ENCODE measurements at regions not wholly inside any gene's neighbourhood (a gene's known extent, or its start where the extent isn't known, plus 50 kb on each side); places are given as distances from the start of the nearest gene placed in this dataset.

DNA sequence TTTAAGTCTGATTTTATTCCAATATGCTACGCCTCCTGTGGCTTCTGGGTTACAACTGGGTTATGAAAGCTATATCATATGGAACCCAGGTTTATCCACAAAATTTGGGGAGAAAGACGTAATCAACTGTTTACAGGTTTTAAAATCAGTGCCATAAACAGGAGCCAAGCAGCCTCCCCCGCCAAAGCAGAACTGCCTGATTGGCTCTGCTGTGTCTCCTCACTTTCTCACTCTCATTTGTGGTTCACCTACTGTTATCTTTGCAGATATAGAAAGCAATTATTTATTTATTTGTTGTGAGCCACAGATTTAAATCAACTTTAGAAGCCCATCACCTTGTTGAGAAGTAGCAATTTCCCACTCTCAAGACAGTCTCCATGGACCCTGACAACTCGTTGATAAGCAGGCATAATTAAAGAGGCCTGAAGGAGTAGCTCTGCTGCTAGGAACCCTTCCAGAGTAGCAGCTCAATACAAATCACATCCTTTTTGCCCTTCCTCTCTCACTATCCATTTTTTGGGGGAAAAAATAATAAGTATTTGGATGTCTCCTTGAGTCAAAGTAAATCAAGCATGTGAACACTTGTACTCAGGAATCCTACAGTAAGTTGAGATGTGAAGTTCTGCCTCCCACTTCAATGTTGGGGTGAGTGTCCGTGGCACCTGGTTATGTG, 191.0 kb upstream of the CCDC150 start:
- no peak for DNase-seq (ENCODE audit: low spot score)
- in situ Hi-C loops (cut with HindIII; ENCODE audit: low sequenced_read_pairs), result no loop called here

DNA sequence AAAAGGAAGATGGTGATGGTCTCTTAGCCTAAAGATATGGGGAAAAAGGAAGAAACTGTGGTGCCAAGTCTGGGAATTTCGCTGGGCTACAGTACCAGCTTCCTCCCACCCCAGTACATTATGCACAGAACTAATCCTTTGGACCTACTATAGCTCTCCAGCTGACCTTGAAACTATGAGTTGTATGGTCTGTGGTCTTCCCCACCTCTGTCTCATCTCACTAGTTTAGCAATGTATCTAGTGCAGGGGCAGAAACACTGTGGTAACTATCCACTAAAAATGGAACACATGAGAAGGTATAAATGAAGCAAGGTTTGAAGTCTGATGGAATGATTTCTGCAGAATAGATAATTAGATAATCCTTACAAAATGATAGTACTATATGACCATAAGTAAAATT, 190.4 kb upstream of the CCDC150 start:
- no peak for DNase-seq (ENCODE audit: low spot score)
- in situ Hi-C loops (cut with HindIII; ENCODE audit: low sequenced_read_pairs), result no loop called here

DNA sequence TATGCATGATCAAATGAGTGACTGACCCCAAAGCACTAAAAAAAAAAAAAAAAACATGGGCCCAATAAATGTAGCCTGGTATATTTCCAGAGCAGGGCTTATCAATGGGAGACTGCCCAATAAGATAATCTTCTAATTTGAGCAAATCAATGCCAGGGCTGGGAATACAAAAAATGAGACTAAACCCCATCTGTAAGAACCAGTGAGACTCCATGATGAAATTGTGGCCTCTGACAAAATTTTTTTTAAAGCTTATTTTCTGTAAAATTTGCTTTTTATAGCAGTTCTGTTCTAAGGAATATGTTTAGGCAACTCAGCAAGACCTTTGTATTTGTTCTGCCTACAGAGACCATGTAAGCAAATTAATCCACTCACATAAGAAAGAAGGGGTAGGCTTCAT, 186.8 kb upstream of the CCDC150 start:
- no peak for DNase-seq (ENCODE audit: low spot score)
- in situ Hi-C loops (cut with HindIII; ENCODE audit: low sequenced_read_pairs), result no loop called here

DNA sequence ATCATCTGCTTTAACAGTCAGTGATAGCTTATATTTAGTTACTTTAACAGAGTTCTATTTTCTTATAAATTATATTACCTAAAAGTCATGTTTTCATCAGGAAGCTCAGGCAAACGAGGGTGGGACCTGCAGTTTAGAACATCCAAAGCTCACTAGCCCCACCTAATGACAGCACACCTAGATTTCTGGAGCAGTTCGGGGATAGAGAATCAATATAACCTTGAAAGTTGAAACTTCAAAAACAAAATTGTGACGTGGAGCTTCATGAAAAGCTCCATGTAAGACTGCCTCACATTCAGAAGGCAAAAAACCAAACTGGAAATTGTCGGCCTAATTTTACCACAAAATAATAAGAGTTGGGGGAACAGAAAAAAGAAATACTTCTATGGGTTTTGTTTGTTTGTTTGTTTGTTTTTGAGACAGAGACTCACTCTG, 185.9 kb upstream of the CCDC150 start:
- in situ Hi-C loops (cut with HindIII; ENCODE audit: low sequenced_read_pairs), result no loop called here
- DNase-seq (ENCODE audit: low spot score), result no peak

DNA sequence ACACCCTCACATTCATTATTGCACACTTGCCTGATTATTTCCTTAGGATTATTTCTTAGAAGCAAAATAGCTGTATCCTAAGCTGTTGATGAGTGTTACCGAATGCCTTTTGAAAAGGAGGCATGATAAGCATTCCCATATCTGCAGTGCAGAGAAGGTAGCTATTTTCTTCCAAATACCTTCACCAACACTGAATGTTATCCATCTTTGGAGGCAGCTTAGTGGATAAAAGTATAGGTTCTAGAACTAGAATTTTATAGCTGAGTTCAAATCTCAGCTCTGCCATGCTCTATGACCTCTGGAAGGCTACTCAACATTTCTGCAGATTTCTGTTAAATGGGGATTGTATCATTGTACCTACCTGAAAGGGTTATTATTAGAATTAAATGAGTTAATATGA, 185.0 kb upstream of the CCDC150 start:
- DNase-seq (ENCODE audit: low spot score), result no peak
- in situ Hi-C loops (cut with HindIII; ENCODE audit: low sequenced_read_pairs), result no loop called here

DNA sequence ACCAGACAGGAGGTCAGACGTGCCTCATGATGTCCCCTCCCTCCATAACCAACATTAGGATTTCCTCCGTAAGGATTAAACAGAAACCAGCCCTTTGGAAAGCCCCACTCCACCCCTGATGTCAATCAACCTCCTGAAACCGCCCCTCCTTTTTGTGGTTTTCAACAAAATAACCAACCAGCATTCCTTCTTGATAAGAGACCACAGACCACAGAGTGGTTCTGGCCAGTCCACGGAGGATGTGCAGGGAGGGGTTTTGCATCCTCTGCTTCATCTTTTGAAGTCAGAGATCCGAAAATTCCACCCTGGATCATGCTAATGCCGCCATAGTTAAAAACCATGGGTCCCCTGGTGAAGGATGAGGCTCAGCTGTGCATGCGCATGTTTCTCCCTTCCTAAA, 180.0 kb upstream of the CCDC150 start:
- in situ Hi-C loops (cut with HindIII; ENCODE audit: low sequenced_read_pairs), result no loop called here
- DNase-seq (ENCODE audit: low spot score), result no peak

DNA sequence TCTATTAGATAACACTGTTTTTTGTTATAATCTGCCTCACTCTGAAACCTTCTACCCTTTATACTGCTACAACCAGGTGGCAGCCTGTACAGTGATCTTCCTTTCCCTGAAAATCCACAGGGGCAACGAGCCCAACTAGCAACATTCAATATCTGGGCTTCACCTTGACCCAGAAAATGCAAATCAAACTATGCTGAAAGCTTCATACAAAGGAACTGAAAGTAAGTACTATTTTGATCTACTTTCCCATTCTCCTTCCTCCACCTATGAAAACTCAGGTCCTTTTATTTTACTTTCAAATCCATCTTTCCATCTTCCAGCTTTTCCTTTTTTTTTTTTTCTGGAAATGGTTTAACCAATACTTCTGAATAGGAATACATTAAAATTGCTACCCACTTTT, 175.8 kb upstream of the CCDC150 start:
- in situ Hi-C loops (cut with HindIII; ENCODE audit: low sequenced_read_pairs), result no loop called here

DNA sequence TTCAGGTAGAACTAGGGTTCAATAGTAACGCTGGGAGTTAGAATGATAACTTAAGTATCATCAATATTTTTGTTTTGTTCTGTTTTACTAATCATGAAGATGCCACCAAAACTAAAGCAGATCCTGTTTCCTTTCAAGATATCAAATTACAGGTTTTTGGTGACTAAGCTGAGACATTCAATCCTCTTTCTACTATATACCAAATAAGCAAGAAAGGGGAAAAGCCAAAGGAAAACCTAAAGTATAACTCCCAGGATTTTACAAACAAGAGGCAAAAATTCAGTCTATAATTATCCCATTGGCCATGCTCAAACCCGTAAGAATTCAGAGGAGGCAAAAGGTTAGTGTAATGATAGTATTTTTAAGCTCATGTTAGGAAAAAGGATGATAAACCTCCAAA, 175.2 kb upstream of the CCDC150 start:
- in situ Hi-C loops (cut with HindIII; ENCODE audit: low sequenced_read_pairs), result no loop called here
- no peak for DNase-seq (ENCODE audit: low spot score)

More for the DNA sequence above, 175.8 kb upstream of the CCDC150 start:
- no peak for DNase-seq (ENCODE audit: low spot score)

DNA sequence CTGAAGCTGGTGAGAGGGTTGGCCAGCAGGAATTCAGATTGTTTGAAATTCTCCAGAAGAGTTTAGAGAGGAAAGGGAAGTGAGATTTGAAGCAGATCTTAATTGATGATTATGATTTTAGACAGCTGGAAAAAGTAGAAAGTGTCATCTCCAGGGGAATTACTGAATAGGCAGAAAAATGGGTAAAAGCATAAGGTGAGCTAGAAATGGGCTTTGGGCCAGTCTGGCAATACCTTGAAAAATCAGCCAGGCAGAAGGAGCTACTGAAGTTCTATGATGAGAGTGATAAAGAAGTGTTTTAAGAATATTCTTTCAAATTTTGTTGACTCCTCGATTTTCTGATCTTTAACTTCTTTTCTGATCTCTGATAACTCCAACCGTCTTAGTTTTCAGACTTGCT, 172.9 kb upstream of the CCDC150 start:
- peak; percentile 78 for DNase-seq (ENCODE audit: low spot score)
- in situ Hi-C loops (cut with HindIII; ENCODE audit: low sequenced_read_pairs), result no loop called here

DNA sequence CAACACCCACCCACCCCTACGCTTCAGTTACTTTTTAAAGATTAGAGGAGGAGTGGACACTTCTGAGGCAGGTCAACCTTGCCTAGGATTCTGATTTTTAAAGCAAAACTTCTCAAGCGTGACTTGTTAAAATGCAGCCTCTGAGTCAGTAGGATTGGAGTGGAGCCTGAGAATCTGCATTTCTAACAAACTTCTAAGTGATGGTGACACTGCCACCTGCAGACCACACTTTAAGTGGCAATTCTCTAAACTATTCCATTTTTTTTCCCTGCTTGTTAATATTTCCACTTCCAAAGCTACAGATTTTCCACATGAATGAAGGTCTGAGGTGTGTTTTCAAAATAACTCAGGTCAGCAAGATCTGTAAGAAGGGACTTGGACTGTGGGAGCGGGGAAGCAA, 171.1 kb upstream of the CCDC150 start:
- no peak for DNase-seq (ENCODE audit: low spot score)
- in situ Hi-C loops (cut with HindIII; ENCODE audit: low sequenced_read_pairs), result no loop called here

DNA sequence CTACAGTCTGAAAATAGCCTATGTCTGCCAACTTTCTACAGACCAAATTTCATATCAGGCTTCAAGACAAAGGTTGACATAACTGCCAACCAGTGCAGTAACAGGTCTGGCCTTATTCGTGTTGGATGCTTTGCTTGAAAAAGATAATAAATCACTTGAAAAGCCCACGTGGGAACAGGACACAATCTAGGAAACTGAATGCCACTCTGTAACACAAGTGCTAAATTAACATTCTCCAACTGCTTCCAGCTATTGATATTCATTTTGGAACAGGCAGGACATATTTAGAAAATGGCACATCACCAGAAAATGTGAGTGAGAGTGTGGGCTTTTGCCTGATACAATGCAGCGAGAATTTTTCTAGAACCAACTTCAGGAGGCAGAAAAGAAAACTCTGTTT, 165.9 kb upstream of the CCDC150 start:
- in situ Hi-C loops (cut with HindIII; ENCODE audit: low sequenced_read_pairs), result no loop called here

DNA sequence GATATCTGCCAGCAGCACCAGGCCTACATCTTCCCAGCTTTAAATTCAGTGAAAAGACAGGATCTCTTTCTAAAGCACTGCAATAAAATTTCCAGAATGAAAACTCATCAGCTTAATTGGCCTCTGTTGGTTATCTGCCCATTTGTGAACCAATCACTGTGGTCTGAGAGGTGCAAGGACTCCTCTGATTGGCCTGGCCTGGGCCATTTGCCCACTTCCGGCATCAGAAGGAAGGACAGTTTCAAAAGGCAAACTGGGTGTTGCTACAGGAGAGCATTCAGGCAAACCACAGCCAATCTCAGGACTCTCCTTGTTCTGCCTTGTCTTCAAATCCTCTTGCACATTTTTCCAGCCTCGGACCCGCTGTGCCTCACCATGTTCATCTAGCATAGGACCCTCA, 163.9 kb upstream of the CCDC150 start:
- in situ Hi-C loops (cut with HindIII; ENCODE audit: low sequenced_read_pairs), result no loop called here
- DNase-seq (ENCODE audit: low spot score), result no peak

More for the DNA sequence above, 165.9 kb upstream of the CCDC150 start:
- peak; percentile 38 for DNase-seq (ENCODE audit: low spot score)

DNA sequence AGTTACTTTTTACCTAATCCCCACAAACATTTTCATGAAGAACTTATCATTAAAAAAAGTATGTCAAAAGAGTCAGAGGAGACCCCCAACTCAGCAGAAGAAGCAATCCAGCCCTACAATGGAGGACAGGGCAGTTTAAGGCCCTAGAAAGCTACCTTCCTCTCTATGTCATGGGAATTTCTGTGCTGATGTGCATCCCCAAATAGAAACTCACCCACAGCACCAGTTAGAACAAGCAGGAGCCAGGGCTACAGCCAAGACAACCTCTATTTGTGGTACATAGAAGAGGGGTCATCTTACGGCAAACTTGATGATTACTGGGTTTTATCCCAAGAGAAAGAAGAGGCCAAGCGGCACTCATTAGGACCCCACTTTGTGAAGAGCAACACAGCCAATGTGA, 160.9 kb upstream of the CCDC150 start:
- in situ Hi-C loops (cut with HindIII; ENCODE audit: low sequenced_read_pairs), result no loop called here
- no peak for DNase-seq (ENCODE audit: low spot score)

DNA sequence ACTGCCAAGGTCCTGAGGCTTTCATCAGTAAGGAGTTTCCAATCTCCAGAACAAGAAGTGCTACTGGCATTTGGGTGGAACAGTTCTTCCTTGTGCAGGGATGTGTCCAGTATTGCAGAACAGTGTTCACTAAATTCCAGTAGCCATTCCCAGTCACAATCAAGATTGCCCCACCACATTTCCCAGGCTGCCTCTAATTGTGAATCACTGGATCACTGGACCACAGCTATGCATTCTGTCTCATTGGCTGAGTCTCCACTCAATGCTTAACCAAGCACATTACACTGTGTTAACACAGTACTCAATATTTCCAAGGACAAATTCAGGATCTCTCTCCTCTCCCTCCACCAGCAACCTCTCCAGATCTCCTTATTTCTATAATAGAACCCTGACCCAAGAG, 160.2 kb upstream of the CCDC150 start:
- in situ Hi-C loops (cut with HindIII; ENCODE audit: low sequenced_read_pairs), result no loop called here
- DNase-seq (ENCODE audit: low spot score), result no peak

DNA sequence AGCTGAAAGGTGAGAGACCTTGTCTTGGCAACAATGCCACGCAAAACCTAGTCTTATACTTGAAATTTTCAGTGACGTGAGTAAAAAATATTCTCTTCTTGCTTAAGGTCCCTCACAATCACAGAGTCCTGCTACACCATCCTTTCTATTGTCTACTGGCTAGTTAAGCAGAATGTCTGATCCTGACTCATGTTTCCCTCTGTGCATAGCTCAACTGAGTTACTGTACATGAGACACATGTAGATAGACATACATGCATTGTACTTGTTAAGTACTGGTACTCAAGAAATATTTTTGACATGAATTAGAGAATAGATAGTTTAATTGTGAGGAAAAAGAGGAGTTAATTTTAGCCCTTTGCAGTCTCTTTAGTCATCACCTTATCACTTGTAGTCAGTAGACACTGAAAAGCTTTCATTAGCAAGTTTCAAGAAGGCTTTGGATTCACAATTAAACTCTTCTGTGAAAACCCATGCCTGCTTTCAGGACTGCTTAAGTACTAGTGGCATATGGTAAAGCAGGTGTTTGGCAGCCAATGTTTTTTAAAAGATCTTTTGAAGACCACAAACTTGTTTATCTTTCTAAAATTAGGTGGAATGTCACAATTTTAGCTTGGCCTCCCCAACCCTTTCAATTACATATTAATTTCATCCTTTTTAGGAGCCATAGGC, 158.7 kb upstream of the CCDC150 start:
- peak; percentile 32 for DNase-seq (ENCODE audit: low spot score)
- in situ Hi-C loops (cut with HindIII; ENCODE audit: low sequenced_read_pairs), result no loop called here

DNA sequence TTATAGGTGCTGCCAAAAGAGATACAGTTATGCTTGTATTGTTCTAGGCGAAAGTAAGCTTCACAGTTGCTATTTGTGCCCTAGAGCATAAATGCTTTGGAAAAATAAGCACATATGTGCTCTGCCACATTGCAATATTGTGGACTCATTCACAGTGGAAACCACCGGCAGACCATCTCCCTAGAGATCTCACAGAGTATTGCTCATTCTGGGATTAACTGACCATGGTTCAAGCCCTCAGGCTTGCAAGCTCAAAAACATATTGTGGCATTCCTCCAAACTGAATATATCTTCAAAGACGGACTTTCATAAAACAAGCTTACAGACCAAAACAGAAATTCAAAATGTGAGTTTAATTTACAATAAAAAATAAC, 158.2 kb upstream of the CCDC150 start:
- no peak for DNase-seq (ENCODE audit: low spot score)
- in situ Hi-C loops (cut with HindIII; ENCODE audit: low sequenced_read_pairs), result no loop called here

DNA sequence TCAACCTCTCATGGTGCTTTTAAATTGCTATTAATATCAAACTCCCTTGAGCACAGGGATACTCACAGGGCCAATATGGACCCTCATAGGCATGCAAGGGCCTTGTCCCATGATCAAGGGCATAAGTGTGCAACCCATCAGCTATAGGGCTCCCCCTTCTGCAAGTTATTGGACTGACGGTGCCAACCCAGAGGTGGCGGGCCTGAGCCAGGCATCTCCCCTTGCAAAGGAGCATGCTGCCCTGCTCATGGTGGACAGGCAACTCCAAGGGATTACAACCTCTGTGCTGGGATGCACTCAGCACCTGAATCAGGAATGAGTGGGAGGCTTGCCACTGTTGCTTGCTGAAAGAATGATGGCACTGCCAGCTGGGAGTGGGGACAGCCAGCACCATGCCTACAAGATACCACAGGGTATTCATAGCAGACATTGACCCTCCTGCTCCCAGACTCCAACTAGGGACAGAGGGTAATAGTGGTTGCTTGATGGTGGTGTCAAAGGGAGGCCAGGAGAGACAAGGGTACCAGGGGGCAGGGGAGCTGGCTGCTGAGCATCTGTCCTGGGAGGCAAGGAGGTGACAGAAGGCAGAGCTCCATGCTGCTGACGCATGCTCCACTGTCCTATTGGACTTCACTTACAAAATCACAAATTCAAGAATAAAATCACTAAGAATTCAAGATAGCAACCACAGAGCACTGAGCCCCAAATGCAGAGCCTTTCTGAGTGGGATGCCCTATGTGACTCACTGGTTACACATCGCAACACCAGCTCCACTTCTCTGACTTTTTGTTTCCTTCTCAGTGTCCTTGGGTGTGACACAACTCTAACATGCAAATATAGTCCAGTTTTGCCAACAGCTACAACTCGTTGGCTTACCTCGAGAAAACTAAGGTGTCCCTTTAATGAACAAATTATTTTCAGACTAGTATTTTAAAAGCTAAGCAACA, 157.1 kb upstream of the CCDC150 start:
- in situ Hi-C loops (cut with HindIII; ENCODE audit: low sequenced_read_pairs), result no loop called here
- DNase-seq (ENCODE audit: low spot score), result no peak

DNA sequence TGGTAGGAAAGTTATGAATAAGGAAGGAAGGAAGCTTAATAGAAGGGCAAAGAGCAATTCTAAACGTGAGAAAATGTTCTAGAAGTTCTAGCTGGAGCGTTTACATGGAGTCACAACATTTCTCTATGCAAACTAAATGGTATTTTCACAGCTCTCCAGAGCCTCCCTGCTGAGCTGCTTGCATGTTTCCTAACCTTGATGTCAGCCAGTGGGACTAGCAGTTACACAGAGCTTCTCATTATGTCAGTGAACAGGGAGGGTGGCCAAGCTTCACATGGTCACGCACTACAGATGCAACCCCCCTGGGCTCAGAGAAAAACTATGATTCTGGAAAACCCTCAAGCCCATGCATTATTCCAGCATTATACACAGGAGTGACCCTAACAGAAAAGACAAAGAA, 153.4 kb upstream of the CCDC150 start:
- DNase-seq (ENCODE audit: low spot score), result no peak
- in situ Hi-C loops (cut with HindIII; ENCODE audit: low sequenced_read_pairs), result no loop called here

DNA sequence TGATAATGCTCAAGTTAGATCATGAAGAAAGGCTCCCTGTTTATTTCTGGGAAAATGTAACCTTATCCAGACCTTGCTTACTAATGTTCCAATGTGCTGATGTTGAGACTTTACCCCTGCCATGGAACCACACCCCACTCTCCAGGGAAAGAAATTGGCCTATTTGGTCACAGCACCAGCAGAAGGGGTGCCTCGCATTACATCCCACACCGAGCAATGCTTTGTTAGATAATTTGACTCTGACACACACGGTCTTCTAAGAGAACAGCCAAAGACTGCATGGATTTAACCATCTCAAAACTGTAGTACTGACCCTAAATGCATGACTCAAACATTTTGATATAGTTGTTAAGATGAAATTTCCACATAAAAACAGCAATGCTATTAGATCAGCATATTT, 152.1 kb upstream of the CCDC150 start:
- in situ Hi-C loops (cut with HindIII; ENCODE audit: low sequenced_read_pairs), result no loop called here
- no peak for DNase-seq (ENCODE audit: low spot score)

DNA sequence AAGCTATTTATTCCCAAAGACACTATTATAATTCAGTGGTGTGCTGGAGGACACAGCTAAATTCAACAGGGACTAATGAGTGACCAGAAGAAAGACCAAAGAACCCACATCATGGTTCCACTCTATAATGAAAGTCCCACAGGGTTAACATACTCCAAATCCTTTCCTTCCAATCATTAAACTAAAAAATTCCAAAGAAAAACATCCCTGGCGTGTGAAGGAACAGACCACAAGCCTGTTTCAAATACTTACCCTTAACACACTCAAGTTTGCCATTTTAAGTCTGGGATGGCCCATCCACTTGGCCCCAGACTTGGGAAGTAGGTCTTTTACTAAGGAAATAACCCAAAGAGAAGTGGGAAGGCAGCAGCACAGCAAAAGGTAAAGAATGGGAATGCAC, 150.1 kb upstream of the CCDC150 start:
- no peak for DNase-seq (ENCODE audit: low spot score)
- in situ Hi-C loops (cut with HindIII; ENCODE audit: low sequenced_read_pairs), result no loop called here

Measured in G401 (cell line).